HG02943 (cell line): ENCODE measurements at regions not wholly inside any gene's neighbourhood (a gene's known extent, or its start where the extent isn't known, plus 50 kb on each side); places are given as distances from the start of the nearest gene placed in this dataset.
"Not testable (repeated sequence)": the region's sequence is repeated elsewhere in the genome, so short reads cannot be mapped to it uniquely, and the experiment has no call there.

ENCODE experiments used
- ATAC-seq: cut with Tn5 transposase; IDR thresholded peaks from one replicate; pipeline ENCODE4 v1.9.1; 2021; ENCODE audit warnings: mild to moderate bottlenecking, low read depth, moderate library complexity; ENCODE audit not compliant: unreplicated experiment

DNA sequence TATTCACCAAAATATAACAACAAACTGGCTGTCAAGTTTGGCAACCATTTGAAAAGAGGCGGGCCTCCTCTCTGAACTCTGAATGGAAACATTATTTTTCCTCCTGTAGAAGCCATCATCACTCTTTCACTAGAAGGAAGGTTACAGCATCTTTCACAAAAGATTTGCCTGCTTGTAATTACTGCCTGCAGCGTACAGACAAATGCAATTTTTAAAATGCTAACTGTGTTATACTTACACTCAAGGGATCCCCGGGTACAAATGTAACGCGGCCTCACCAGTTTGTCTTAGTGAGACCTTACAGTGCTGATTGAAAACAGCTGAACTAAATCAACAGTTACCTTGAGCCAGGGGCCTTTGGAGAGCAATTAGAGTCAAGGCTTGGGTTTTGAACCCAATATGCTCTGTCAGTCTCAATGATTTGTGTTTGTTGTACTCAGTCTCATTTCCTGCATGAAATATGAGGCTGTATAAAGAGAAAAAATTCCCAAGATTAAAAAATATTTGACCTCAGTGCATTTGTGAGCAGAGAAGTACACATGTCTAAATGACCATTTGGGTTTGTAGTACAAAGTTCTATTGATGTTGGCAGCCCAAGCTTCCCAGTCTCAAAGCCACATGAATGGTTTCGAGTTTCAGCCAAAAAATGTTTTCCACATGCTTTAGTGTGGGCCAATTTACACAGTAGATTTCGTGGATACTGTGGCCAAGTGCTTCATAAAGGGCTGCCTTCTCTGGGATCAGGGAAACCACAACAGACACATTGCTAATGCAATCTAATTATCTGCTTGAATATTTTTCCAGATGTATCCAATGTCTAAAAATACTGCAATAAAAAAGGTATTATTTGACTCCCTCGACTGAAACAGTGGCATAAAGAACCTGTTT, 500.0 kb downstream of the SPATA31D1 start:
- ATAC-seq, result no peak

DNA sequence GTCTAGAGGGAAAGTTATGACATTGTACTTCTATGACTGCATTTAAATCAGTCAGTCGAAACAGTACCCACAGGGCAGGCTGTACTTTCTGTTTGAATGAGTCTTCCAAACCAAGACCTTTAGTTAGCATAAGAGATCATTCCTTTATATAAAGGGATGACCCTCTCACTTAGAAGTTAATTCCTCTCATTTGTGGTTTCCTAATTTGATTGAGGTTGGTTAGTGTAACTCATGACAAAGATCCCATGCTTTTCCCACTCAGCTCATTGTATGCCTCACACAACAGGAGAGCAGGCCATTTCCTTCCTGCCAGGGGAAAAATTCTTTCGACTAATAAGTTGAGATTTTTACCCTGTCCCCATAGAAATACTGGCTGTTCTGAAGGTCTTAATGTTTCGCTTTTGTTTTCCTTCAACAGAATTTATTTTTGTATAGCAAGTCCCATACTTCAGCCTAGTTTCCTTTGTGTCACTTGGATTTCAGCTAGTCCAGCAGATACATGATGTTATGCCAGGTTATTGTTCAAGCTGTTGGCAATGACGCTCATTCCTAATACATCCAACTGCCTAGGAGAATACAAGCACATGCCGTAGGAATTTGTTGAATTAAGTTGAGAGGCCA, 500.7 kb downstream of the SPATA31D1 start:
- no peak for ATAC-seq

DNA sequence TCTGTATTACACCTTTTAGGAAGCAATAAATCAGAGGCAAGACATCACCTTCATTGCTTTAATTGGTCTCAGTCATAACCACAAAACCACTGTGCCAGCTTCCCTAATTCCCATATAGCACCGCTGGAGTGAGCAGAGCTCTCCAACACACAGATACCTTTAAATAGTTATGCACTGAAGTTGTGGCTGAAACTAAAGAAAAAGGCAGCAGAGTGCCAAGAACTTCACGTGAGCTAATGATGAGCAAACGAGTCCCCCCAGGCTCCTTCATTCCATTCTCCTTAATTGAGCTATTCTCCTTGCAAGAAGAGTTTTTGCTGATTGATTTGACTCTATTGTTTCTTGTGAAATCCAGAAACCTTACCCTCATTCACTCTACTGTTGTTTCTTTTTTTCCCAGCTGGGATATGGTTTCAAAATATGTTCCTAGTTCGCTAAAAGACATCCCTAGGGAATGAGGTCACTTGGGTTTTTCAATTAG, 501.5 kb downstream of the SPATA31D1 start:
- ATAC-seq, result no peak

DNA sequence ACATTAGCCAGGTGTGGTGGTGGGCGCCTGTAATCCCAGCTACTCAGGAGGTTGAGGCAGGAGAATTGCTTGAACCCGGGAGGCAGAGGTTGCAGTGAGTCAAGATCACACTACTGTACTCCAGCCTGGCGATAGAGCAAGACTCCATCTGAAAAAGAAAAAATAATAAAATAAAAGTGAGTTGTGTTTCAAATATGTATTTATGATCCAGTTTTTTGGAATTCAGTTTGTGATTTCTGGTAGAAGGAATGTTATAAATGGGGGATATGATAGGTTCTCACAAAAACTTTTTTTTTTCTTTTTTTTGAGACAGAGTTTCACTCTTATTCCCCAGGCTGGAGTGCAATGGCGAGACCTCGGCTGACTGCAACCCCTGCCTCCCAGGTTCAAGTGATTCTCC, 502.2 kb downstream of the SPATA31D1 start:
- ATAC-seq, result not testable (repeated sequence)

DNA sequence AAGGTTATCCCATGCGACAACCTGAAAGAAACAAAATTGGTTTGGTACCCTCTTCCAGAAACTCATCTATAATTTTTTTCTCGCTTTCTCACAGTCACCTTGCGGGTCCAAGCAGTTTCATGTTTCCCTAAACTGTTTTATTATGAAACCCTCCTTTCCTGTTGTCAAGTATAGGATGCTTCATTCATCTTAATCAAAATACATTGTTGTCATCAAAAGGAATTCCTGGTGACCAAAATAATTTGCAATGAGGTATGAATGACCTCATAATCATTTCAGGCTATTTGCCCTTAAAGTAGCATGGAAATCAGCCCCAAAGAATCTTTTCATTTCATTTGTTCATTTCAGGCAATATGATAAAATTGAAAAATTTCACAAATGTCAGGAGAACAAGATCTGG, 503.0 kb downstream of the SPATA31D1 start:
- no peak for ATAC-seq

DNA sequence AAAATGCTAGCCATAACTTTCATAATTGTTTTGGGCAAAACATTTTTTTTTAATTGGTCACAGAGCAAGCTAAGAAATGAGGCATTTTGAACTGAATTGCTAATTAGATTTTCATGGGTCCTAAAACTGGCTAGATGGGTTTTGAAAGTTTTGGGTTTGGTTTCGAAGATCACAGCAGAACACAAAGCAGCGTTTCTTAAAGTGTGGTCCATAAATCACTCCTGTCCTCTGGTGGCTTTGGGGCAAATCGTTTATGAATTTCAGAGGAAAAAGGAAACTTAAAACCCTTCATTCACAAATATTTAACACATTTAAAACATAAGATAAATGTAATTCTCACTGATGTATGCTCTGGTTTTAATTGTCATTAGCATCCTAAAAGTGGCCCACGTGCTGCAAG, 503.7 kb downstream of the SPATA31D1 start:
- ATAC-seq, result no peak

DNA sequence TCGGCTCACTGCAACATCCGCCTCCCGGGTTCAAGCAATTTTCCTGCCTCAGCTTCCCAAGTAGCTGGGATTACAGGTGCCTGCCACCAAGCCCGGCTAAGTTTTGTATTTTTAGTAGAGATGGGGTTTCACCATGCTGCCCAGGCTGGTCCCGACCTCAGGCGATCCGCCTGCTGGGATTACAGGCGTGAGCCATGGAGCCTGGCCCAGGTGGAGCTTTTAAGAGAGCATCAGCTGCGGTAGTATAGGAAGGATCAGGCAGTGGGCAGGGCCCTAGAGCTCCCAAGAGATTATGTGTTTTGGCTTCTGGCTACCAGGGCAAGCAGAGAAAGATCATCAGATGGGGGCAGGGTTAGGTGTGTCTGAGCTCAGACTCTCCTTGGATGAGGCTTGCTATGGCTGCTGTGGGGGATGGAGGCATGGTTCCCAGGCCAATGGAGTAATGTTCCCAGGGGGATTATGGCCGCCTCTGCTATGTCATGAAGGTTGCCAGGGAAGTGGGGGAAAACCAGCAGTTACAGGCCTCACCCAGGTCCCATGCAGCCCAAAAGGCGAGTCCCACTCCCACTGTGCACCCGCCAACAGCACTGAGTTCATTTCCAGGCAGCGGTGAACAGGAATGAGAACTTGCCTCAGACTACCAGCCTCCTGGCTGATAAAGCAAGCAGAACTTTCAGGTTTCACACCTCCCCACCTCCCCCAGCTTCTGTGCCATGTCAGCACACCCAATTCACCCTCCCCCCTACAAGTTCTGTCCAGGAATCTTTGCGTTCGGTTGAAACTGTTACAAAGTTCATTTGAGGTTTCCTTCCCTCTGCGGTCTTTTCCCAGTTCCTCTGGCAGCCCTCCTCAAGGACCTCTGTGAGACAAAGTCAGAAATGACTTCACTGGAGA, 507.6 kb downstream of the SPATA31D1 start:
- no peak for ATAC-seq

DNA sequence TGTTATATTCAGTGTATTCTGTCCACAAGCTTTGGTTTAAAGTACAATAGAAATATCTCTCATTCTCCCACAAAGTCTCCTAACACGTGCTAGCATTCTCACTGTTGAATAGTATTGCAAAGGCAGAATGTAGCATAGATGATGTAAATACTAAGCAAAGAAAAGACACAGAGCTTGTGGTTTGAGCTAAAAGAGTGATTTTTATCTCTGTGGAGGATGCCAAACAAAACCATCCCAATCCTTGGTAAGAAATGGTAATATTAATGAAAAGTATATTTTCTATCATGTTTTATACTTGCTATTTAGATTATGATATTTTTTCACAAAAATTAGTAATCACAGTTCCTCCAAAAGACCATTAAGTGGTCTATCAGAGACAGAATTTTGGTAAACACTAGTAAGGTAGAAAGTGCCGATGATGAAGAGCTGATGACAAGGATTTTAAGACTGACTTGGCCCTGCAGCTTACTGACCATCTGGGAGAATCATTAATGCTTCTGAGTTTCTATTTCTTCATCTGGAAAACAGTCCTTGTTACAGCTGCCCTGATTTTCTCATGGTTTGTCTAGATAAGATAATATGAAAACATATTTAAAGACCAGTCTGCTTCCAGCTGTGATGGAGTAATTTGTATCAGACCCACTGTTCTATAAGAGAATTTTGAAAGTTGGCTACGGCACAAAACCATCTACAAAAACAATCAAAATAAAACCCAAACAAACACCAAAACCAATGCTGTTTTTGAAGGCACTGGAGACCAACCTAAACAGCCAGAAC, 510.2 kb downstream of the SPATA31D1 start:
- no peak for ATAC-seq

DNA sequence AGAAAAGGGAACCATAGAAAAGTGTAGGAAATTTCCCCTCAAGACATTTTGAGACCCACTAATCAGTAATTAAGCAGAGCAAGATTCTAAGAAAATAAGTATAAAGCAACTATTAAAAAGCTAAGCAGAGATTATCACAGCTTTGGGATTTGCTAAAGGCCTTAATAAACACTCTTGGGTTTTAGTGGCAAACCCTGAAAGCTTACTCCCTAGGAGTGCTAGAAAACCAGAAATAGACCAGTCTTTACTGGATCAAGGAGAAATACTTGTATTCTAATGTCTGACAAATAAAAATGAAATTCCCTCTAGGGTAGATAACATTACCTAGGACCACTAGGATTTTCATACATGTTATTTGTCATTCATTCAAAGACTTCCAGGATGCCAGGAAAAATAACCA, 510.8 kb downstream of the SPATA31D1 start:
- ATAC-seq, result no peak

DNA sequence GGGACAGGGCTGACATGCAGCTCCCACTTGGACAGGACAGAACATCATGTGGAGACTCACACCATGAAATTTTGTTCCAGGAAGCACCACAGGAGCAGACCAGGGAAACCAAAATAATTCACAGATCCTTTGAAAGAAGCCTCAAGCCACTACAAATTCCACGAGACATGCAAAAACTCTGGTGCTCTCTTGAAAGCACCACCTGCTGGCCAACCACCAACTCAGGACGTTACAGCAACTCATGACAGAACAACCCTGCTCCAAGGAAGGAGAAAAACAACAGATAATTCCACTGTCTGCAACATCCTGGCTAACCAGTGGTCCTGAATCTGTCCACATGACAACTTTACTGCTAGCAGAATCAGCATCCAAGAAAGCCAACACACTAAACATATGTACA, 516.0 kb downstream of the SPATA31D1 start:
- no peak for ATAC-seq

DNA sequence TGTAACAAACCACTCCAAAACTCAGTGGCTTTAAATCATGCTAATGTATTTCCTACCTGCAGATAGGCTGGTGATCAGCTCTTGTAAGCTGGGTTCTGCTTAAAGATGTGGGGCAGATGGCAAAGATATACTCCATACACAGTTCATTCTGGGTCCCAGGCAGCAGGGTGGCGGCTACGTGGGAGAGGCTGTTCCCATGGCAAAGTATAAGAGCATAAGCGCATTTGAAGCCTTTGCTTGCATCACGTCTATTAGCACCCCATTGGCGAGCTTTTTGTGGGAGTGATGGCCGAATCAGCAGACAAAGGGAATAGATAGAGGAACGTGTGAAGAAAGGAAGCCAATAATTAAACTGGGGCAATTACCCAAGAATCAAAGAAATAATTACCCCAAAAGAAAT, 523.1 kb downstream of the SPATA31D1 start:
- ATAC-seq, result no peak

DNA sequence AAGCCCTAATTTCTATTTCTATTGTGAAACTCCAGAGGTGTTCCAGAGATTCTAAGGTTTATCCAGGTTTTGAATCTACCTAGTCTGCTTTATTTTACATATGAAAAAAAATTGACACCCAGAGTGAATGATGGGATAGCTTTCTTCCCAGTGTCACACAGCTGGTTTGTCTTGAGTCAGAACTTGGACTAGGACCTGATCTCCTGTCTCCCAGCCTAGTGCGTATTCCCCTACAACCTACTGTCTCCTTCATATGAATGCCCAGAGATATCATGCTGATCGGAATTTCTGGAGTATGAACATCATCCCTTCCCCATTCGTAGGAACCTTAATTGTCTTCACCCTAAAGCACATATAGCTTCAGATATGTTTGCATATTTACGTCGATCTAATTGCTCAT, 524.2 kb downstream of the SPATA31D1 start:
- ATAC-seq, result no peak

DNA sequence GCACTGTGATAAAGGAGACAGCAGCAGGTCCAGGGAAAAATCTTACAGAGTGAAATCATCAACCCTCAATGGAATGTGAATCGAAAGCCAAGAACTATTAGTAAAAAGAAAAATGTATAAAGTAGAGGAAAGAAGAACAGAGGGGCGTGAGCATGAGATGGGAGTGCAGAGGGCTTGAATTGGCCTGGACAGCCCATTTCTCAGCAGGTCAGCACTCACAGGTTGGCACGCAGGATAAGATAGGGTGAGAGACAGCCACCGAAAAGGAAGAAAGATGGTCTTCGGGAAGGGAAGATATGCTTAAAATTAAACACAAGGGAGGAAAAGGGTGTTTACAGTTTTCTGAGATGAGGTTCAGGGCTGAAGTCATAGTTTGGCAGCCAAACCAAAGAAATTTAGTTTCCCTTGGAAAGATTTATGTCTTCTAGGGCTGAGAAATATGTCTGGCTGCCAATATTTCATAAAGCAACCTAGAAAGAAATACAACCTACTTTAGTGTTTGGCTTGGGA, 524.7 kb downstream of the SPATA31D1 start:
- ATAC-seq, result no peak

DNA sequence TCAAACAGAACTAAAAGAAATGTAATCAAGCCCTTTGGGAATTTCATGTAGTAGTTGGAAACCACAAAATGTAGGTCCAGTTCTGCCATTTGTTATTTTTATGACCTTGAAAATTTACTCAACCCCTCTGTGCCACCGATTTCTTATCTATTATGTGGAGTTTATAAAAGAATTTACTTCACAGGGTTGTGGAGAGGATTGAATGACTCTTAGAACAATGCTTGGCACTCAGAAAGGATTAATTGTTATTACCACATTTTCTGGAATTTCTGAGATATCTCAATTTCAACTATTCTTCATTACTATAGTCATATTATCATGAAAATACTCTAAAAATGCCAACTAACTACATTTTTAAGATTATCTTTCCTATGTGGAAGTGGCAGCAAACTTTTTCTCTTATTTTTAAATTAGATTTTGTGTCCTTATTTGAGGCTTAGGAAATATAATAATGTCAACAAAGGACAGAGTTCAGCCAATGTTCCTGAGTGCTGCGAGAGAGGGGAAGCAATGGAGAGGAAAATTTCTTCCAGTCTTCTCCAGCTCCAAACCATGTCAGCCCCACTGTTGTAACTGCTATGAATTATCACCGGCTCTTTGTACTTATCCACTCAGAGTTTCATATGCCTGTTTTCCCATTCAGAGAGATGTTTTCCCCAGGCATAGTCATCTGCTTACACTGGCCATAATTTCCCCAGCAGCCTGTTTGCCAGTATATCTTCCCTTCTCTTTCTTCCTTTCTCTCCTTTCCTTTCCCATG, 525.6 kb downstream of the SPATA31D1 start:
- ATAC-seq, result no peak

DNA sequence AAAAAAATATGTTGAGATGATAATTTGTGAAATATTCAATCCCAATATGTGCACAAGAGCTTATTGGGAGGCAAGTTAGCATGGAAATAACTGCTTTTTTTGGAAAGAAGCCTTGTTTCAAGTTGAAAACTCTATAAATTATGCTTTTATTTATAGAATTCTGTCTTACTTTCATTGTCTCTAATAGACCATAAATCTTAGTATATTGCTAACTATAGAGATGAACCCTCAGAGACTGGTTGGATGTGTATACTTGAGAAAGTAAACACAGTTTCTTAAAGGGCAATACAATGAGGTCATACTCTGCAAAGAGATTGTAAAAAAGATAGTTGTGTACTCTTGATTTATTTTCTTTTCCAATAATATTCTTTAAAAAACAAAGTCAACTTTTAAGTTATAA, 530.3 kb downstream of the SPATA31D1 start:
- ATAC-seq, result no peak

DNA sequence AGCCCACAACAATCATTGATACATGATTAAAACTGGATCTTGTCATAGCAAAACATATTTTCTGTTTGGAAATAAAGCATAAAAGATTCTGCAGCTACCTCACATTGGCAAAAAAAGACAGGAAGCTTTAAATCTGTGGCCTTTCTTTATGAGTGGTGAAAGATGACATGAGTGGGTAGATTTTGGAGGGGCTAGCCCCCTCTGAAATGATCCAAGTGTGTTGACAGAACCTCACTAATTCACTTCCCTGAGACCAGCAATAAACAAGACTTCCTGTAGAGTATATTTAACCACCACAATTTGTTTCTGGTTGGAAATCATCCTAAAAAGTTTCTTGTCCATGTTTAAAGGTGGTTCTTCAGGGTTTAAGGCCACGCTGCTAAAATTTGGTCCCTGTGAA, 530.8 kb downstream of the SPATA31D1 start:
- no peak for ATAC-seq

DNA sequence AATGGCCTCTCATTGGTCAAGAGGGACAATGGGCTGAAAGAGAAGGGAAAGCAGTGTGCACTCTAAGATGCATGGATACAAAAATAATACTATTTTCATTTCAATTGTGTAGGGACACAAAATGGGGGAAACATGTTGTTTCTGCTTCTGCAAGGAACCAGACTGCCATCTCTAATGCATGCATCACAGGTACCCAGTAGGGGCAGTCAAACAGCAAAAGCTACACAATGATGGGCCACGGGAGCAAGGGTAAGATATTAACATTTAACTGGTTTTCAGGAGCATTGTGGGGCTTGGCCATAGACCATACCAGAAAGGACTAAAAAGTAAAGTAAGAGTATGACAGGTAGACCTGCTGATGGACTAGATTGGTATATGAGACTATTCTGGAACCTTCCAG, 535.8 kb downstream of the SPATA31D1 start:
- ATAC-seq, result no peak

DNA sequence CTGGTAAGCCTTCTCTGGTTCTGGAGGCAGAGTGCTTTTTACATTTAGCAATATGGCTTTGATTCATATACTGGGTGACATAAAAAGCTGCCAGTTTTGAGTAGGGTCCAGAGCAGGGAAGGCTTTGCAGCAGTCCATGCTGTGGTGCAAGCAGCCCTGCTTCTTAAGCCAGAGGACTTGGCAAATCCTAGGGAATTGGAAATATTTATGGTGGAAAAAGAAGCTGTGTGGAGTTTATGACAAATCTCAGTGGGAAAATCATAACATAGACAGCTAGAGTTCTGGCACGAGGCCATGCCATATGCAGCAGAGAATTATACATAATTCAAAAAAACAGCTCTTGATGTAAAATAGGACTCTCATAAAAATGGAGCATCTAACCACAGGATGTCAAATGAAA, 536.4 kb downstream of the RASEF start:
- no peak for ATAC-seq

DNA sequence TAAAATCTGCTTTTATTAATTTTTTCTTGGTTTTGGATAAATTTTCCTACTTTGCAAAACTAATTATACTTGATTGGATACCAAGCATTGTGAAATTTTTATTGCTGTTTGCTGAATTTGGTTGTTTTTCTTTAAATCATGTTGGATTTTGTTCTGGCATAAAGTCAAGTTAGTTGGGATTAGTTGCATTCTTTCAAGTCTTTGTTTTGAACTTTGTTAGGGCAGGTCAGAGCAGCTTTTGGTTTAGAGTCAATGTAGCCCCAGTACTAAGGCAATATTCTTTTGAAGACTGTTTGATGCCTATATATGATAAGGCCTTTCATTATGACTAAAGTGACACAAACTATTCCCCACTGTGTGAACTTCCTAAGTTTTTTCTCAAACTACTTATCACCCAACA, 531.1 kb downstream of the RASEF start:
- ATAC-seq, result no peak
